ENCODE measurements at regions not wholly inside any gene's neighbourhood (a gene's known extent, or its start where the extent isn't known, plus 50 kb on each side); places are given as distances from the start of the nearest gene placed in this dataset.
"Not testable (repeated sequence)": the region's sequence is repeated elsewhere in the genome, so short reads cannot be mapped to it uniquely, and the experiment has no call there.

DNA sequence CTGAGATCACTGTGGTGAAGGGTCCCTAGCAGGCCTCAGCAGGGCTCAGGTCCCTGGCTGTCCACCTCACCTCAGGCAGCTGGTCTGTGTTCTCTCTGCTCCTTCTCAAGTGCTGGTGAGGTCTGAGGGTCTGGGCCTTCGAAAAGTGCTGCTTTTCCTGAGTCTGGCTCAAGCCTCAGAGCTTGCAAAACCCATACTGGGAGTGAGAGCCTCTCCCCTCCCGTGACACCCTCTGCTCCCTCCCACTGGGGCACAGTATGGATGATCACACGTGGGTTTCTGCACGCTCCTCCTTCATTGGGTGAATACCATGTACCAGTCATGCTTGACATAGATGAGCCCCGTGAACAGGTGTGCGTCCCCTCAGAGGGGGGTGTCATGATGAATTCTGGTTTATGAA lies 73.3 kb upstream of the WASF3 start:
- no peak for DNase-seq

DNA sequence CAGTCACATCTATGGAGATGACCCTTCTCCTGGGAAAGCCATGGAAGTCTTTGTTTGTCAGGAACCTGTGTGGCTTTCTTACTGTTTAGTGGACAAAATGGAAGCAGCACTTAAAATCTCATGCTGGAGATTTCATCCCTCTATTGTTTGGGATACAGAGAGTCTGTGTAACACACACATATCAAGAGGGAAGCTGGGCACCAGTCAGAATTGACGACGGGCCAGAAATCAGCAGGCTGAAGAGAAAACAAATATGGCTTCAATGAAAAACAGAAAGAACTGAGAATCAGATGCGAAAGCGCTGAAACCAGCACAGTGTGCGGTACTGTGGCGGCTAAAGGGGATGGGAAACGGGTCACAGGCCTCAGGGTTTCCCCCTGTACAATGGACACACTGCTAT lies 72.2 kb upstream of the WASF3 start:
- no peak for DNase-seq

- DNase-seq: no peak
Measured at GRCh38 chr13:26485786-26486185, 71.7 kb upstream of the WASF3 start.

DNA sequence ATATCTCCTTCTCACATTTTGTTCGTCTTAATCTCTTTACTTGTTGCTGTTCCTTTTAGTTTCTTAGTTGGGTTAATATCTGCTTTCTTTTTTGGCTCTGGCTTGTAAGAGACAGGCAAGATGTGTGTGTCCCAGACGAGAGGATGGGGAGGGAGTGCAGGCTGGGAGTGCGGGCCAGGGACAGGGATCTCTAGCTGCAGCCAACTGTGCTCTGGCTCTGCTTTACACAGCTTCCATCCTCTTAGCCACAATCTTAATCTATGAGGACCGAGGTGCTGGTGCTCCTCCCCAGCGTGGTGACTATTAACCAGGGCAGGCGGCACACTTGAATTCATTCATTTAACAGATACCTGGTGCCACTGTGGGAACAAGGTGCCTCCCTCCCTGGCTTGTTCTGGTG lies 70.9 kb upstream of the WASF3 start:
- DNase-seq: no peak

DNA sequence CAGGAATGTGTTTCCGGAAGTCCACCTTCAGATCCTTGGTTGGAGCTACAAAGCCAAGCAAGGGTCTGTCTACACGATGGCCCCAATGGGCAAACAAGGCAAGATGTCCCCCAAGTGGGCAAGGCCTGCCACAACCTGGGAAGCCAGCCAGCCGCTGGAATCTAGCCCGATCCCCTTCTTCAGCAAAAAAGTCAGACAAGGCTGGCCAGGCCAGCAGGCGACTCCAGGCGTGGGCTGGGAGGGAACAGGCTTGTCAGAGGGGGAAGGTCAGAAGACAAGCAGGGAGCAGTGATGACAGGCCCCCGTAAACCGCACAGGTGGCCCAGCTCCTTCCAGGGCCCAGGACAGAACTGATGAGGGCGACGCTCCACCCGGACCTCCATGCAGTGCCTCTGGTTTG lies 69.7 kb upstream of the WASF3 start:
- DNase-seq: no peak

- no peak for DNase-seq
Measured at GRCh38 chr13:26488236-26489003, 69.1 kb upstream of the WASF3 start.

DNA sequence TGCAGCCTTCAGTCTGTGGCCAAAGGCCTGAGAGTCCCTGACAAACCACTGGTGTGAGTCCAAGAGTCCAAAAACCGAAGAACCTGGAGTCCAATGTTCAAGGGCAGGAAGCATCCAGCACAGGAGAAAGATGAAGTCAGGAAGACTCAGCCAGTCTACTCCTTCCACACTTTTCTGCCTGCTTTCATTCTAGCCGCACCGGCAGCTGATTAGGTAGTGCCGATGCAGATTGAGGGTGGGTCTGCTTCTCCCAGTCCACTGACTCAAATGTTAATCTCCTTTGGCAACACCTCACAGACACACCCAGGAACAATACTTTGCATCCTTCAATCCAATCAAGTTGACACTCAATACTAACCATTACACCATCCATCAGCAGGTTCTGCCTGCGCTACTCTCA lies 65.2 kb upstream of the WASF3 start:
- DNase-seq: not testable (repeated sequence)

GRCh38 chr13:26494571-26495195 lies 62.8 kb upstream of the WASF3 start:
- no peak for DNase-seq

GRCh38 chr13:26495750-26496149 lies 61.7 kb upstream of the WASF3 start:
- DNase-seq: no peak

- DNase-seq: no peak
Measured at GRCh38 chr13:26497968-26498511, 59.4 kb upstream of the WASF3 start.

DNA sequence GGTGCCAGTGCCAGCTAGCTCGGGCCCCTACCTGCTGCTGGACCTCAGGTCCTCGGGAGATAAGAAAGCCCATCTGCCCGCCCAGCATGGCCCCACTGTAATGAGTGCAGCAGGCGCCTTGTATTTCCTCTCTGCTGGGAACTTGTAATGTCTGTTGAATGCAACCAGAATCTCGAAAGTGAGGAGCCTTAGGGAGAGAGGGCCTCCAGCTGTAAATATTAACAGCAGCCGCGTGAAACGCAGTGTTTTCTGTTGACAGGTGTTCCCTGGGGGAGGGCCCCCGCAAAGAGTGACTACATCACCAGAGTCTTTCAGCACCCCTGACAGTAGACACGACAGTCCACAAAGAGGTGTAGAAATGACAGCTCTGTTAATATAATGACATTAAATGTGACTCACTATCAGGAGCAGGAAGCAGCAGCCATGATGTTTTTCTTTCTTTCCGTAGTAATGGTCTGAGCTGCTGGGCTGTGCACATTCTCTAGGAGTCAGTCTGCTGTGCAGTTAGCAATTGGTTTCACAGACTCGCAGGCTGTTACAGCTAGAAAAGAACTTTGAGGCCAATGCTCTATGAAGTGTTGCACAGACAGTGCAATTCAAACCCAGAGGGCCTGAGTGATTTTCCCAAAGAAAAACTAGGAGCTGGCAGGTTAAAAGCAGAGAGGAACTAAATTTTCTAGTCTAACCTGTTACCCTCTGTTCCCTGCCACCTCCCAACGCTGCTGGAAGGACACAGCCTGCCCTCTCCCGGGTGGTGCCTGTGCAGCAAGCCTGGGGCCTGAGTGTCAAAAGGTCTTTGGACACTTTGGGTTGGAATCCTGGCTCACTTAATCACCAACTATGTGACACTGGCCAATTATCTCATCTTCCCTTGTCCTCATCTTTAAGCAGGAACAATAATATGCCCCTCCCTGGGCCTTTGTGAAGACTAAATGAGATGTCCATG lies 58.6 kb upstream of the WASF3 start:
- no peak for DNase-seq

- DNase-seq: no peak
Measured at GRCh38 chr13:26500618-26501320, 56.7 kb upstream of the WASF3 start.

DNA sequence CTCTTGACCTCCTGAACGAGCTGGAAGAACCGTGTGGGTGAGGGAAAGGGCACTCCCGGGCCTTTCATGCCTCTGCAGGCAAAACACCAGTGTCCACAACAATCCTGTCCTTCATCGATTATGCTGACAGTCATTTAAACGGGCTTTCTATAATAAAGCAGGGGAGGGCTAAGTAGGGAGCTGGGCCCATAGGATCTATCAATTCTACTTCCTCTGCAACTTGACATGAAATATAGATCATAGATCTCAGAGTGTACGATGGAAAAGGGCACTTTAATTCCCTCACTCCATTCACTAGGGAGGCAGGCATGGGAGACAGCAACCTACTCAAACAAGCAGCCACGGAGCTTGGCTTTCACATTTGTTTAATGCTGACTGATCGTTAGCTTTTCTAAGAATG lies 55.8 kb upstream of the WASF3 start:
- no peak for DNase-seq

GRCh38 chr13:26502826-26503225 lies 54.7 kb upstream of the WASF3 start:
- DNase-seq: no peak

DNA sequence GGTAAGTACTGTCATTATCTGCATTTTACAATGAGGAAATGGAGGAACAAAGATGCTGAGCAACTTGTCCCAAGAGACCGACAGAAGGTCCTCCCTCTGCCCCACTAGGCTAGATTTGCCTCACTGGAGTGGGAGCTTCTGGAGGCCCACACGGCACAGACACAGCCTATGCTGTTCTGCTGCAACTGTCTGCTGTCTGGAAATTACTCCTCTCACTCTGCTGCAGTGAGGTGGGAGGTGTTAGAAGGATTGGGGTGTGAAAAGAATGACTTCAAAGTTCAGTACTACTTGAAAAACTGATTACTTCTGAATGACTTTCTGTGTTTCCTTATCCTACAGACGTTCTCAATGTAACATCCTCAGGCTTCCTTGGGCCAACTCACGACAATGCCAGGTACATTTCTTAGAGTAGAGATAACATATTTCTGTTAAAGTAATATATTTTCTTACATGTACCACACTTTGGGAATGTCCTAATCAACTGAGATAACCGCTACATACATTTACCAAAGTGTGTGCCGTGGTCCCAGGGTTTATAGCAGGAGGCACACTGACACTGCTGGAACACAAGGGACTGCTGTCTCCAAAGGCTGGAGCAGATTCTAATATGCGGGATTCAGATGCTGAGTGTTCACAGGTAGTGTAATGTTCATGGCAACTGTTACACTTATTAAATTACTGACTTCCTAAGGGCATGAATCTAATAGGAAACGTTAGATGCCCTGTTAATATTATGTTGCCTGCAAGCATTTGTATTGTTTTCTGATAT lies 53.5 kb upstream of the WASF3 start:
- DNase-seq: no peak

All from NCI-H2227 treated with DMSO at 0.1 percent for 48 hours (cell line).